A673 (cell line): ENCODE measurements at regions not wholly inside any gene's neighbourhood (a gene's known extent, or its start where the extent isn't known, plus 50 kb on each side); places are given as distances from the start of the nearest gene placed in this dataset.

Source experiments
- BruUV-seq: library from RNA; stranded (reverse); fragments of 400-500 nt; replicated peaks from 2 replicates; lab custom pipeline; 2021; lab: Mats Ljungman, UMichigan
- CTCF ChIA-PET: fragments of 300-600 bp; sonication (Branson Sonifier 250); formaldehyde crosslinking; loops from one replicate; lab custom pipeline; 2022; ENCODE audit warnings: antibody characterized with exemption; lab: Charles Lee
- POLR2A ChIA-PET: fragments of 300-600 bp; sonication (Branson Sonifier 250); formaldehyde crosslinking; loops from one replicate; lab custom pipeline; 2022; ENCODE audit warnings: antibody characterized with exemption; ENCODE audit not compliant: low non-redundant PET; lab: Charles Lee
- DNase-seq: peaks from one replicate; pipeline ENCODE4 v3.0.0-alpha.2; 2015; ENCODE audit warnings: low spot score
- H3K27ac ChIP-seq: fragments of 200-600 bp; sonication (generic); 2 replicates; pipeline ENCODE4 v1.5.1; 2016; ENCODE audit warnings: mixed run types, low read depth, mild to moderate bottlenecking, mixed read lengths, antibody characterized with exemption, low read length; ENCODE audit not compliant: poor library complexity, severe bottlenecking
- H3K27me3 ChIP-seq: fragments of 200-600 bp; sonication (generic); replicated peaks from 2 replicates; pipeline ENCODE4 v1.6.1; 2017; ENCODE audit warnings: mixed run types, low read depth, mild to moderate bottlenecking, mixed read lengths, antibody characterized with exemption, low read length; ENCODE audit not compliant: insufficient read depth, poor library complexity
- H3K36me3 ChIP-seq: fragments of 200-600 bp; sonication (generic); 2 replicates; pipeline ENCODE4 v1.6.1; 2016; ENCODE audit warnings: mixed run types, mild to moderate bottlenecking, mixed read lengths, antibody characterized with exemption, low read length; ENCODE audit not compliant: insufficient read depth, poor library complexity, severe bottlenecking
- H3K4me1 ChIP-seq: fragments of 200-600 bp; sonication (generic); 2 replicates; pipeline ENCODE4 v1.6.1; 2017; ENCODE audit warnings: mixed run types, mild to moderate bottlenecking, mixed read lengths, antibody characterized with exemption, low read length; ENCODE audit not compliant: insufficient read depth, poor library complexity, severe bottlenecking
- H3K4me3 ChIP-seq: fragments of 200-600 bp; sonication (generic); 2 replicates; pipeline ENCODE4 v1.5.1; 2016; ENCODE audit warnings: low read depth, mixed run types, mild to moderate bottlenecking, mixed read lengths, low read length; ENCODE audit not compliant: poor library complexity, severe bottlenecking
- H3K9me3 ChIP-seq: fragments of 200-600 bp; sonication (generic); 2 replicates; pipeline ENCODE4 v1.6.1; 2016; ENCODE audit warnings: mixed run types, low read depth, mild to moderate bottlenecking, mixed read lengths, antibody characterized with exemption, low read length; ENCODE audit not compliant: poor library complexity, severe bottlenecking
- EZH2 ChIP-seq: fragments of 200-600 bp; sonication (generic); IDR thresholded peaks from 2 replicates; pipeline ENCODE4 v1.6.1; 2017; ENCODE audit warnings: borderline replicate concordance, low read depth, mild to moderate bottlenecking, mixed read lengths, antibody characterized with exemption, low read length; ENCODE audit not compliant: poor library complexity, severe bottlenecking
- intact Hi-C: fragments of 100-400 bp; cut with micrococcal nuclease; formaldehyde crosslinking; loops from one replicate; pipeline ENCODE4 v1.10.0; 2022; ENCODE audit not compliant: unreplicated experiment
- TF ChIP-seq, protein P1 (sequence below): fragments of 300-800, 200-600 bp; sonication (generic); conservative IDR thresholded peaks from 2 replicates; pipeline ENCODE4 v1.5.1; 2017; ENCODE audit warnings: low read depth, mild to moderate bottlenecking, antibody characterized with exemption, low read length, moderate library complexity, mixed read lengths

DNA sequence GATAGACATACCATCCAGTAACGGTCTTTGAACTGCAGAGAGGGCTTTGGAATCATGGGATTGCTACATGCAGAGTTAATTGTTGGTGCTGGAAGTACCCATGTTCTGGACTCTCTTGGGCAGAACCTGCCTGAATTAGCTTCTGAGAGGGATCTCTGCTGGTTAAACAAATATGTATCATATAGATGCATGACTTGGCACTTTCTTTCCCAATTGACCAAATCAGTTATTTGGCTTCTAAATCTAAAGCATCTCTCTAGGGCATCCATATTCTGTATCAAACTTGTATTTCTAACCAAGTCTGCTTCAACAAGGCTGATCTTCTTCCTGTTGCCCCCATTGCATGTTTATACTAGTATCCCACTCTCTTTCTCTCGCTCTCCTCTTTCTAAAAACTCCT lies 336.7 kb upstream of the CELF4 start:
- DNase-seq, result no peak
- Histone ChIP-seq H3K9me3 (no peaks in the 10 kb centered on the region), H3K27me3 (no peaks in the 10 kb centered on the region), H3K27ac (no peak overlapping the region), H3K4me1 (no peaks in the 10 kb centered on the region), H3K36me3 (no peaks in the 10 kb centered on the region), H3K4me3 (no peak overlapping the region)
- ChIA-PET POLR2A (no interaction called here), CTCF (no interaction called here)
- TF ChIP-seq, protein P1, sequence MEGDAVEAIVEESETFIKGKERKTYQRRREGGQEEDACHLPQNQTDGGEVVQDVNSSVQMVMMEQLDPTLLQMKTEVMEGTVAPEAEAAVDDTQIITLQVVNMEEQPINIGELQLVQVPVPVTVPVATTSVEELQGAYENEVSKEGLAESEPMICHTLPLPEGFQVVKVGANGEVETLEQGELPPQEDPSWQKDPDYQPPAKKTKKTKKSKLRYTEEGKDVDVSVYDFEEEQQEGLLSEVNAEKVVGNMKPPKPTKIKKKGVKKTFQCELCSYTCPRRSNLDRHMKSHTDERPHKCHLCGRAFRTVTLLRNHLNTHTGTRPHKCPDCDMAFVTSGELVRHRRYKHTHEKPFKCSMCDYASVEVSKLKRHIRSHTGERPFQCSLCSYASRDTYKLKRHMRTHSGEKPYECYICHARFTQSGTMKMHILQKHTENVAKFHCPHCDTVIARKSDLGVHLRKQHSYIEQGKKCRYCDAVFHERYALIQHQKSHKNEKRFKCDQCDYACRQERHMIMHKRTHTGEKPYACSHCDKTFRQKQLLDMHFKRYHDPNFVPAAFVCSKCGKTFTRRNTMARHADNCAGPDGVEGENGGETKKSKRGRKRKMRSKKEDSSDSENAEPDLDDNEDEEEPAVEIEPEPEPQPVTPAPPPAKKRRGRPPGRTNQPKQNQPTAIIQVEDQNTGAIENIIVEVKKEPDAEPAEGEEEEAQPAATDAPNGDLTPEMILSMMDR, result no peak
- no peak for TF ChIP-seq EZH2
- BruUV-seq, result no TSS peak
- intact Hi-C loops, result no loop called here

DNA sequence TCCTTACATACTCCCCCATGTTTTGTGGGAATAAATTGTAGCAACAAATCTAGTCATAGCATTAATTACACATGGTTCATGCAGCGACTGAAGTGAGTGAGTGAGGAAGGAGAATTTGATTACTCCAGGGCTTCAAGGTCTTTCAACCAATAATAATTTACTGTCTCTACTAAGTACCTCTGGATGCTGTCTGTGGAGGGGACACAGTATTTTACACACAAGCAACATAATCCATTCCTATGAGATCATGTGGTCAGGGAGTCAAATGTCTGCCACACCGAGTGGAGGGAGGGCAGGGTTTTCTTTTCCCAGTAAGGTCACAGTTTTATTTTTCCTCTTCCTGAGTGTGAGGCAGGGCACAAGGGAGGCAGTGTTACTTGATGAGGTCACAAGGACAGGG lies 334.7 kb upstream of the CELF4 start:
- no peak overlapping the region for H3K27ac ChIP-seq
- H3K36me3 ChIP-seq, result no peaks in the 10 kb centered on the region
- no TSS peak for BruUV-seq
- no peaks in the 10 kb centered on the region for H3K27me3 ChIP-seq
- ChIA-PET CTCF (no interaction called here), POLR2A (no interaction called here)
- intact Hi-C loops, result no loop called here
- no peak overlapping the region for H3K4me3 ChIP-seq
- TF ChIP-seq EZH2, result no peak
- TF ChIP-seq, protein P1, result no peak
- no peaks in the 10 kb centered on the region for H3K4me1 ChIP-seq
- DNase-seq, result no peak
- H3K9me3 ChIP-seq, result no peaks in the 10 kb centered on the region

DNA sequence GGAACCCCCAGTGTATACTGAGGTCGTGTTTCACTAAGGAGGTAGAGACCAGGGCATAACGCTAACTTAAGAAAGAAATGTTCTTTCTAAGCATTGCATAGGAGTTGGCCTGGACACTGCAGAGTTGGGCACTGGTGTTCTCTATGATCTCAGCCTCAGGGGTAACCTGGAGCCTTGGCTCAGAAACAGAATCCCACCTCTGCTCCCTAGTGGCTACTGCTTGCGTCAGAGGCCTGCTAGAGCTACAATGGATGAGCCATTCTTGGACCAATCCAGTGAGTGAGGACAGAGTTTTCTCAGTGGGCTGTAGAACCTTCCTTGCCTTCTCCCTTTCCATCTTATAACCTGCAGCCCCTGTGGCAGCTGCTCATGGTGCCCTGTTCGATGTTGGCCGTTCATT lies 324.4 kb upstream of the CELF4 start:
- TF ChIP-seq, protein P1, result no peak
- no peak for TF ChIP-seq EZH2
- ChIA-PET POLR2A (no interaction called here), CTCF (no interaction called here)

More for the DNA sequence above, 324.4 kb upstream of the CELF4 start:
- no TSS peak for BruUV-seq
- no peaks in the 10 kb centered on the region for H3K27me3 ChIP-seq
- H3K4me1 ChIP-seq, result no peaks in the 10 kb centered on the region
- H3K36me3 ChIP-seq, result no peaks in the 10 kb centered on the region
- no peak overlapping the region for H3K27ac ChIP-seq
- no peak overlapping the region for H3K4me3 ChIP-seq
- DNase-seq, result no peak
- H3K9me3 ChIP-seq, result no peaks in the 10 kb centered on the region
- intact Hi-C loops, result no loop called here
